Sciatic nerve (tissue), 2 donors: ENCODE measurements at regions not wholly inside any gene's neighbourhood (a gene's known extent, or its start where the extent isn't known, plus 50 kb on each side); places are given as distances from the start of the nearest gene placed in this dataset.

ENCODE experiments used
- ATAC-seq: fragments of 200-7000 bp; cut with Tn5 transposase; one replicate; pipeline ENCODE4 v1.9.1; 2020; ENCODE audit warnings: mild to moderate bottlenecking, moderate library complexity
- DNase-seq: peaks from one replicate; pipeline ENCODE4 v3.0.0-alpha.2; 2020; ENCODE audit warnings: low spot score
- intact Hi-C: fragments of 100-400 bp; cut with DNase I; formaldehyde crosslinking; loops from one replicate; pipeline ENCODE4 v1.14.2; 2022
- donor health status: DM: no; HTN: no; CAD: no.
- donor health status: DM: no; HTN: no; CAD: no.

- intact Hi-C loops, result no loop called here
- DNase-seq (no peak), ATAC-seq (no peak)
Measured at GRCh38 chr2:181275643-181276070, 181.5 kb upstream of the ITGA4 start.

DNA sequence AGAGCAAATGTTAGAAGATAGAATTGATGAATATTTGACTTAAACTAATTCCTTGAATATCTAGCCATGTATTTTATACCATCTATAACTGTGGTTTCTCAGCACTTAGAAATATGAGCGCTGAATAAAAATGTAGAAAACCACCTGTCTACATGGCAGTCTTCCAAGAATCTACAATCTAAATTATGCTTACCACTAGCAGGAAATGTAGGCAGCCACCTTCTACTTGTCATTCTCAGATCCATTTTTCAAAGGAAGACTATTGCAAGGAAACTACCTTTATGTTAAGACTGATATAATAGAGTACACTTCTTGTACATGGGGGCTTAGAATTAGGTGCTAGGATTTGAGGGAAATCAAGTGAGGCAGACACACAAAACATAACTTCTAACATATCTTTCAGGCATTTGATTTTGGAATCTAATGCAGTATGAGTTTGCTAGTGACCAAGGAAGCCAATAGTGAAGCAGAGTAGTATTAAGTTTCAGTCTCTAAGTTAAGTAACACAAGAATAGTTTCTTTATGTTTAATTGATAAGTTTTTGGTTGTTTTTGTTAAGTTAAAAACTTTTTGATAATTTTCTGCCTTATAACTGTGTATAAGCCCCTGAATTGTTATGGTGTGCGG is 175.9 kb upstream of the ITGA4 start:
- intact Hi-C loops, result no loop called here
- ATAC-seq, result no peak
- DNase-seq, result no peak

- DNase-seq (no peak), ATAC-seq (no peak)
- intact Hi-C loops, result no loop called here
Measured at GRCh38 chr2:181285116-181285515, 172.1 kb upstream of the ITGA4 start.

DNA sequence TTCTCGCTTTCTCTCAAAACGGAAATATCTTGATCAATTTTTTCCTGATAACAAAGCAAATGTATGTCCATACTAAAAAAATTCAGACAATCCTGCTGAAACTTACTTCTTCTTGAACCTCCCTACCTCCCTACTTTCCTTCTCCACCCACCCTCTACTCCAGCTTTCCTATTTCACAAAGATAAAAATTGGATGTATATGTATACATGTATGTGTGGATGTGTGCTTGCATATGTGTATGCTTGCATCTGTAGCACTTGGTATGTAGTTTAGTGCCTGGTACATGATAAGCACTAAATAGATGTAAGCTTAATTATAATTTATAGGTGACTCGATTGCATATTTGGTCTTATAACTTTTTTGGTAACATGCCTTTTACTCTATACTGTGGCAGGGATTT is 167.5 kb upstream of the ITGA4 start:
- intact Hi-C loops, result no loop called here
- ATAC-seq (no peak), DNase-seq (no peak)

DNA sequence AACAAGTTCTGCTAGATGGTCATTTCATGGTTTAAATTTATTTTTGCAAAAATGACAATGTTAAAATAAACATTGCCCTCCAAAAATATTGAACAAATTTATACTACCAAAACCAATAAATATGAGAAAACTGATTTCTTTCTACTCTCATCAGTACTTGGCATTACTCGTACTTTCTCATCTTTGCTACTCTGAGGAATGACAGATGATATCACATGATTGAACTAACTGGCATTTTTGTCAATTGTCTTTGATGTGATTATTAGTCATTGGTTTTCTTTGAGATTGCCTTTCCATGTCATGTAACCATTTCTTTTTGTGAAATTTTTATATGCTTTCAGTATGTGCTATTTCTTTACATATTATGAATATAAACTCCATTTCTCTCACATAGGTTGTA is 167.0 kb upstream of the ITGA4 start:
- intact Hi-C loops, result no loop called here
- ATAC-seq, result no peak
- no peak for DNase-seq

DNA sequence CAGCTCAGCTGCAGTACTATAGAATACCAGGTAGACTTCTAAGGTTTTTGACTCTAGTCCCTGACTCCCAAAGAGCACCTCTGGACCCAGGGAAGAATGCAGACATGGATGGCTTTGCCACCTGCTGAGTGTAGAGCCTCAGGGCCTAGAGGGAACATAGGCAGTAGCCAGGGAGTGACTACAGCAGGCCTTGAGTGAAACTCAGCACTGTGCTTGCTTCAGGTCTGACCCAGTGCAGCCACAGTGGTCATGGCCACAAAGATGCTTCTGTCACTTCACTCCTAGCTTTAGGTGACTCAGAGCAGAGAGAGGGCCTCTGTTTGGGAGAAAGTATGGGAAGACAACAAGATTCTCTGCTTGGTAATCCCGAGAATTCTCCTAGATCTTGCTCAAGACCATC is 162.2 kb upstream of the ITGA4 start:
- intact Hi-C loops, result no loop called here
- DNase-seq, result no peak
- ATAC-seq, result no peak

GRCh38 chr2:181300600-181301291 is 156.4 kb upstream of the ITGA4 start:
- intact Hi-C loops, result no loop called here
- no peak for ATAC-seq
- no peak for DNase-seq

GRCh38 chr2:181304011-181304844 is 153.0 kb upstream of the ITGA4 start:
- peak; percentile 39 for ATAC-seq
- DNase-seq, result no peak
- intact Hi-C loops, result no loop called here

GRCh38 chr2:181305301-181306123 is 151.7 kb upstream of the ITGA4 start:
- DNase-seq, result no peak
- ATAC-seq, result peak; percentile 51
- intact Hi-C loops, result no loop called here

DNA sequence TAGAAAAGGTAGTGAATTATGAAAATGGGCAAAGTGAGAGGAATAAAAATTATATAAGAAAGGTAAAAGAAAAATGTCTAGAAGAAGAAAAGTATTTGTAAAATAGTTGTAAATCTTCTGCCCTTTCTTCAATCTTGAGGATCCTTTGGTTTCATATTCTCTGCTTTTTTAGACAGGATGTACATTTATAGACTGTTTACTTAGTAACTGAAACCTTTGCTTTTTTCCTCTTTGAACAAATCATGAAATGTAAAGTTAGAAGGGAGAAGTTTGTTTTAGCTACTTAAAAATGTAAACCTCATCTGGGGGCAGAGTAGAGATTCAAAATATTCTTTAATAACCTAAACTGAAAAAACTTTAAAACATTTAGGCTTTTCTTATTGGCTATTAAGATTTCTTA is 150.4 kb upstream of the ITGA4 start:
- intact Hi-C loops, result no loop called here
- ATAC-seq (no peak), DNase-seq (no peak)

DNA sequence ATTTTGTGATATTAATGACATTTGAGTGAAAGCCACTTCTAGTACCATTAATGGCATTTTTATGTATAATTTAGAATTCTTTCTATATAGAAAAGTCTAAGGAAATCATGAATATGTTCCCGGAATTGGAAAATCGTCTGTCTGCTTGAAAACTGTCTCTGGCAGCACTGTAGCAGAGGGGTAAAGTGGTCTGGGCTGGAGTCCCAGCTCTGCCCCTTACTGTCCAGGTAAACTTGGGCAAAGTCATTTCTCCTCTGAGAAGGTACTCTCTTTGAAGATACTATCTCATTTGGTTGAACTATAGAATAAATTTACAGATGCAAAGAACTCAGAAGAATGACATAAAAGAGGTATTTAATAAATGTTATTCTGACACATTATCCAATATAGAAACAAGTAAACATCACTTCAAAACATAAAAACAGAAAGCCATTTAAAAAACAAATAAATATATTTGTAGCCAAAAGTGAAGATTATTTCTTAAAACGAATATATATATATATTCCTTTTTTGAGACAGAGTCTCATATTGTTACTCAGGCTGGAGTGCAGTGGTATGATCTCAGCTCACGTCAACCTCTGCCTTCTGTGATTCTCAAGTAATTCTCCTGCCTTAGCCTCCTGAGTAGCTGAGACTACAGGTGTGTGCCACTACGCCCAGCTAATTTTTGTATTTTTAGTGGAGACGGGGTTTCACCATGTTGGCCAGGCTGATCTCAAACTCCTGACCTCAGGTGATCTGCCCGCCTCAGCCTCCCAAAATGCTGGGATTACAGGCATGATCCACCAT is 149.8 kb upstream of the ITGA4 start:
- DNase-seq (no peak), ATAC-seq (no peak)
- intact Hi-C loops, result no loop called here

- ATAC-seq (no peak), DNase-seq (no peak)
- intact Hi-C loops, result no loop called here
Measured at GRCh38 chr2:181308766-181309515, 148.2 kb upstream of the ITGA4 start.

- no peak for DNase-seq
- intact Hi-C loops, result no loop called here
- no peak for ATAC-seq
Measured at GRCh38 chr2:181309586-181309985, 147.6 kb upstream of the ITGA4 start.

DNA sequence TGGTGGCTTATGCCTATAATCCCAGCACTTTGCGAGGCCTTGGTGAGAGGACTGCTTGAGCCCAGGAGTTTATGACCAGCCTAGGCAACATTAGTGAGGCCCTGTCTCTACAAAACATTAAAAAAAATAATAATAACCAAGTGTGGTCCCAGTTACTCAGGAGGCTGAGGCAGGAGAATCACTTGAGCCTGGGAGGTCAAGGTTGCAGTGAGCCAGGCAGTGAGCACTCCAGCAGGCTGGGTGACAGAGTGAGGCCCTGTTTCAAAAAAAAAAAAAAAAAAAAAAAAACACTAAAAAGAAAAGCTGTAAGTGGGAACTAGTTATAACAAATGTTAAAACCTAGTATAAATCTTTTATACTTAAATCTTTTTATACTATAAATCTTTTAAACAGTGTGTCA is 146.2 kb upstream of the ITGA4 start:
- intact Hi-C loops, result no loop called here
- DNase-seq (no peak), ATAC-seq (no peak)

- DNase-seq, result no peak
- intact Hi-C loops, result no loop called here
- ATAC-seq, result no peak
Measured at GRCh38 chr2:181311837-181312236, 145.3 kb upstream of the ITGA4 start.

GRCh38 chr2:181312515-181312927 is 144.7 kb upstream of the ITGA4 start:
- no peak for ATAC-seq
- intact Hi-C loops, result no loop called here

DNA sequence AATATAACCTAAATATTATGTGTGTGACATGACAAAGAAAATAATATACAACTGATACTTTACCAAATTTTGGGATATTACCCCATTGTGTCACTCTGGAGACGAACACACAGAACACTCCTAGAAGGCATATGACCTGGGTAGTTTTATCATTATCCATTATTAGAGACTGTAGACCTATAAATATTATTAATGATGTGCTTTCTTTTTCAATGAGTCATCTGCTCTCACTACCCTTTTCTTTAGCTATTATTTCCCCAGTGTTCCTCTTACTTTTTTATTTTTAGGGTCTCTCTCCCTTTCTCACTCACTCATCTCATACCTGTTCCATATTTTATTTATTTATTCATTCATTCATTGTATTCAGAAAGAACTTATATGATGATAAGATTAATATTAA is 143.3 kb upstream of the ITGA4 start:
- DNase-seq (no peak), ATAC-seq (no peak)
- intact Hi-C loops, result no loop called here

More at GRCh38 chr2:181312515-181312927, 144.7 kb upstream of the ITGA4 start:
- DNase-seq, result no peak

- intact Hi-C loops, result no loop called here
- no peak for ATAC-seq
Measured at GRCh38 chr2:181314551-181314950, 142.6 kb upstream of the ITGA4 start.

More at GRCh38 chr2:181314551-181314950, 142.6 kb upstream of the ITGA4 start:
- DNase-seq, result no peak
